ENCODE measurements at regions not wholly inside any gene's neighbourhood (a gene's known extent, or its start where the extent isn't known, plus 50 kb on each side); places are given as distances from the start of the nearest gene placed in this dataset.

DNA sequence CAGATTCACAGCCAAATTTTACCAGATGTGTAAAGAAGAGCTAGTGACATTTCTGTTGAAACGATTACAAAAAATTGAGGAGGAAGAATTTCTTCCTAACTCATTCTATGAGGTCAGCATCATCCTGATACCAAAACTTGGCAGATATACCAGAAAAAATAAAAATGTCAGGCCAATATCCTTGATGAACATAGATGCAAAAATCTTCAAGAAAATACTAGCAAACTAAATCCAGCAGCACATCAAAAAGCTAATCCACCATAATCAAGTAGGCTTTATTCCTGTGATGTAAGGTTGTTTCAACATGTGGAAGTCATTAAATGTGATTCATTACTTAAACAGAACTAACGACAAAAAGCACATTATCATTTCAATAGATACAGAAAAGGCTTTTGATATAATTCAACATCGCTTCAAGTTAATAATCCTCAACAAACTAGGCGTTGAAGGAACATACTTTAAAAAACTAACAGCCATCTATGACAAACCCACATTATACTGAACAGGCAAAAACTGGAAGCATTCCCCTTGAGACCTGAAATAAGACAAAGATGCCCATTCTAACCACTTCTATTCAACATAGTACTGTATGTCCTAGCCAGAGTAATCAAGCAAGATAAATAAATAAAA, 807.7 kb upstream of the ZWINT start:
- no peak for DNase-seq
- Histone ChIP-seq H3K4me1 (no peaks in the 10 kb centered on the region), H3K4me3 (no peak overlapping the region), H3K9me3 (replicated peaks) (no peaks in the 10 kb centered on the region), H3K36me3 (no peaks in the 10 kb centered on the region), H3K27ac (replicated peaks) (no peak overlapping the region), H3K27me3 (ENCODE audit: low read depth) (no peaks in the 10 kb centered on the region)
- intact Hi-C loops (cut with micrococcal nuclease) = no loop called here
- TF ChIP-seq, protein P1, sequence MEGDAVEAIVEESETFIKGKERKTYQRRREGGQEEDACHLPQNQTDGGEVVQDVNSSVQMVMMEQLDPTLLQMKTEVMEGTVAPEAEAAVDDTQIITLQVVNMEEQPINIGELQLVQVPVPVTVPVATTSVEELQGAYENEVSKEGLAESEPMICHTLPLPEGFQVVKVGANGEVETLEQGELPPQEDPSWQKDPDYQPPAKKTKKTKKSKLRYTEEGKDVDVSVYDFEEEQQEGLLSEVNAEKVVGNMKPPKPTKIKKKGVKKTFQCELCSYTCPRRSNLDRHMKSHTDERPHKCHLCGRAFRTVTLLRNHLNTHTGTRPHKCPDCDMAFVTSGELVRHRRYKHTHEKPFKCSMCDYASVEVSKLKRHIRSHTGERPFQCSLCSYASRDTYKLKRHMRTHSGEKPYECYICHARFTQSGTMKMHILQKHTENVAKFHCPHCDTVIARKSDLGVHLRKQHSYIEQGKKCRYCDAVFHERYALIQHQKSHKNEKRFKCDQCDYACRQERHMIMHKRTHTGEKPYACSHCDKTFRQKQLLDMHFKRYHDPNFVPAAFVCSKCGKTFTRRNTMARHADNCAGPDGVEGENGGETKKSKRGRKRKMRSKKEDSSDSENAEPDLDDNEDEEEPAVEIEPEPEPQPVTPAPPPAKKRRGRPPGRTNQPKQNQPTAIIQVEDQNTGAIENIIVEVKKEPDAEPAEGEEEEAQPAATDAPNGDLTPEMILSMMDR (IDR thresholded peaks at IDR 0.05; ENCODE audit: borderline replicate concordance) = no peak

DNA sequence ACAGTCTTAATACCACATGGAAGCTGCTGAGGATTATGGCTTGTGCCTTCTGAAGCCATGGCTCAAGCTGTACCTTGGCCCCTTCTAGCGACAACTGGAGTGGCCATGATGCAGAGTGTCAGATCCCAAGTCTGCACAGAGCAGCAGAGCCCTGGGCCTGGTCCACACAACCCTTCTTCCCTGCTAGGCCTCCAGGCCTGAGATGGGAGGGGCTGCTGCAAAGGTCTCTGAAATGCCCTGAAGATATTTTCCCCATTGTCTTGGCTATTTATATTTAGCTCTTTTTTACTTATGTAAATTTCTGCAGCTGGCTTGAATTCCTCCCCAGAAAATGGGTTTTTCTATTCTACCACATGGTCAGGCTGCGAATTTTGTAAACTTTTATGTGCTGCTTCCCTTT, 804.6 kb upstream of the ZWINT start:
- no peaks in the 10 kb centered on the region for H3K9me3 ChIP-seq (replicated peaks)
- no peak for DNase-seq
- H3K27ac ChIP-seq (replicated peaks) = no peak overlapping the region
- no peaks in the 10 kb centered on the region for H3K36me3 ChIP-seq
- no peak overlapping the region for H3K4me3 ChIP-seq
- H3K27me3 ChIP-seq (ENCODE audit: low read depth) = no peaks in the 10 kb centered on the region
- TF ChIP-seq, protein P1 (IDR thresholded peaks at IDR 0.05; ENCODE audit: borderline replicate concordance) = no peak
- H3K4me1 ChIP-seq = no peaks in the 10 kb centered on the region
- intact Hi-C loops (cut with micrococcal nuclease) = no loop called here

DNA sequence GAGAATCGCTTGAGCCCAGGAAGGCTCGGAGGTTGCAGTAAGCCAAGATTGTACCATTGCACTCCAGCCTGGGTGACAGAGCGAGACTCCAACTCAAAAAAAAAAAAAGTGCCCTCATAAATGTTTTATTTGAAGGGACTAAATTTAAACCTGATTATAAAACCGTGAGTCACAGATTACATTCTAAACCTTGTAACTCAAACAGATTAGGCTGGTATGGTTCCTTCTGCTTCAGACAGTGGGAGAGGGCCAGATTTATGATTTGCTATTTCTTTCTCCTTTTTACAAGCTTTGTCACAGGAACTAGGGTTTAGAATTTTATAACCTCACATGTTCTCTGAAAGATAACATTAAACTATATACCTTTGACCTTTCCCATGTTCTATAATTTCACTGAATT, 801.2 kb upstream of the ZWINT start:
- no peak overlapping the region for H3K4me3 ChIP-seq
- no peaks in the 10 kb centered on the region for H3K27me3 ChIP-seq (ENCODE audit: low read depth)
- no peaks in the 10 kb centered on the region for H3K9me3 ChIP-seq (replicated peaks)
- no peaks in the 10 kb centered on the region for H3K4me1 ChIP-seq
- H3K36me3 ChIP-seq = no peaks in the 10 kb centered on the region
- intact Hi-C loops (cut with micrococcal nuclease) = no loop called here
- TF ChIP-seq, protein P1 (IDR thresholded peaks at IDR 0.05; ENCODE audit: borderline replicate concordance) = no peak
- no peak overlapping the region for H3K27ac ChIP-seq (replicated peaks)
- DNase-seq = no peak

DNA sequence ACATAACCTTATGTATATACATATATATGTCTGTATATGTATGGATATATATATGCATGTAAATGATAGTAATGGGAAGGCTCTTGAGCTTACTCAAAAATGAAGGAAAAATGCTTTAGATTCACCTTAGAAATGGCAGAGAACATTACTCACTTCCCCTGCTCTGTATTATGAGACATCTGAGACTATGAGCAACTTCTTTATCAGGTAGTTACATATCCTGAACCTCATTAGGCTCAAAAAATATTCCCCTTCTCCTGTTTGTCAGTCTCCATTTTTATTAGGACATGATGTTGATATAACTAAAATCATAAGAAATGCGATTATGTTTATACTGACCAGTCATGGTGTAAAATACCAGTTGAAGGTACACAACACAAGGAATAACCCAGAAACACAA, 800.1 kb upstream of the ZWINT start:
- H3K36me3 ChIP-seq = no peaks in the 10 kb centered on the region
- TF ChIP-seq, protein P1 (IDR thresholded peaks at IDR 0.05; ENCODE audit: borderline replicate concordance) = no peak
- H3K27ac ChIP-seq (replicated peaks) = no peak overlapping the region
- intact Hi-C loops (cut with micrococcal nuclease) = no loop called here
- H3K4me3 ChIP-seq = no peak overlapping the region
- DNase-seq = no peak
- no peaks in the 10 kb centered on the region for H3K27me3 ChIP-seq (ENCODE audit: low read depth)
- no peaks in the 10 kb centered on the region for H3K9me3 ChIP-seq (replicated peaks)
- H3K4me1 ChIP-seq = no peaks in the 10 kb centered on the region

DNA sequence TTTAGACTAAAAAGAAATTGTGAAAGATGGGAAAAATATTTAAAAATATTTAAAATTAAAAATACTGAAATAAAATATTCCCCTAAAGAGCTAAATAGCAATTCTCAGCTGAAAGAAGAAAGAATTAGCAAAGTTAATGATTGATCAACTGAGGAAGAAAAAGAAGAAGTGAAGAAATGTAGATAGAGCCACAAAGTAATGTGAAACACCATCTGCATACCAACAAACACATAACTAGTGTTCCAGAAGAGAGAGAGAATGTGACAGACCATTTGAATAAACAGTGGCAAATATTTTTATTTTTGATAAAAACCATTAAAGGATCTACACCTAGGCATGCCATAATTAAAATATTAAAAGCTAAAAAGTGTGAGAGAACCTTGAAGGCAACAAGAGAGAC, 784.5 kb upstream of the ZWINT start:
- H3K9me3 ChIP-seq (replicated peaks) = peaks cover 3% of the 10 kb centered on the region
- H3K27ac ChIP-seq (replicated peaks) = no peak overlapping the region
- intact Hi-C loops (cut with micrococcal nuclease) = no loop called here
- H3K4me3 ChIP-seq = no peak overlapping the region
- H3K27me3 ChIP-seq (ENCODE audit: low read depth) = no peaks in the 10 kb centered on the region
- no peak for DNase-seq
- no peaks in the 10 kb centered on the region for H3K36me3 ChIP-seq
- TF ChIP-seq, protein P1 (IDR thresholded peaks at IDR 0.05; ENCODE audit: borderline replicate concordance) = no peak
- H3K4me1 ChIP-seq = no peaks in the 10 kb centered on the region

All from left ventricle myocardium inferior (tissue), 1 donor.